GM23338 (cell line): ENCODE measurements at regions not wholly inside any gene's neighbourhood (a gene's known extent, or its start where the extent isn't known, plus 50 kb on each side); places are given as distances from the start of the nearest gene placed in this dataset.

Experiments
- ATAC-seq: fragments of 200-7000 bp; cut with Tn5 transposase; 3 replicates; pipeline ENCODE4 v1.9.1; 2020
- DNase-seq: peaks from one replicate; pipeline ENCODE4 v3.0.0-alpha.2; 2015; ENCODE audit warnings: low spot score
- H2AFZ ChIP-seq: fragments of 200-600 bp; sonication (generic); 2 replicates; pipeline ENCODE4 v1.8.0; 2016; ENCODE audit warnings: antibody characterized with exemption, mild to moderate bottlenecking, moderate library complexity
- H3F3A ChIP-seq: fragments of 200-600 bp; sonication (generic); replicated peaks from 2 replicates; pipeline ENCODE4 v1.8.0; 2017; ENCODE audit warnings: antibody characterized with exemption, mixed run types, low read depth
- H3K27ac ChIP-seq: fragments of 200-600 bp; sonication (generic); 2 replicates; pipeline ENCODE4 v1.6.1; 2016; ENCODE audit warnings: low read depth
- H3K27me3 ChIP-seq: fragments of 200-600 bp; sonication (generic); 2 replicates; pipeline ENCODE4 v1.8.0; 2016; ENCODE audit warnings: mild to moderate bottlenecking, mixed run types, moderate library complexity; ENCODE audit not compliant: insufficient read depth
- H3K36me3 ChIP-seq: fragments of 200-600 bp; sonication (generic); 2 replicates; pipeline ENCODE4 v1.8.0; 2016; ENCODE audit warnings: mild to moderate bottlenecking; ENCODE audit not compliant: insufficient read depth
- H3K4me1 ChIP-seq: fragments of 200-600 bp; sonication (generic); 2 replicates; pipeline ENCODE4 v1.8.0; 2016; ENCODE audit warnings: mild to moderate bottlenecking, moderate library complexity; ENCODE audit not compliant: insufficient read depth
- H3K4me2 ChIP-seq: fragments of 200-600 bp; sonication (generic); 2 replicates; pipeline ENCODE4 v1.7.1; 2017; ENCODE audit warnings: mixed run types
- H3K4me3 ChIP-seq: fragments of 200-600 bp; sonication (generic); 2 replicates; pipeline ENCODE4 v1.6.1; 2016; ENCODE audit warnings: mixed run types
- H3K79me2 ChIP-seq: fragments of 200-600 bp; sonication (generic); replicated peaks from 2 replicates; pipeline ENCODE4 v1.8.0; 2017; ENCODE audit warnings: mild to moderate bottlenecking; ENCODE audit not compliant: insufficient read depth
- H3K9me2 ChIP-seq: fragments of 200-600 bp; sonication (generic); 2 replicates; pipeline ENCODE4 v1.8.0; 2017; ENCODE audit not compliant: insufficient read depth
- H4K20me1 ChIP-seq: fragments of 200-600 bp; sonication (generic); replicated peaks from 2 replicates; pipeline ENCODE4 v1.8.0; 2017; ENCODE audit warnings: mild to moderate bottlenecking; ENCODE audit not compliant: insufficient read depth
- H3K27ac Mint-ChIP-seq: 2 replicates; pipeline ENCODE4 v1.8.0; 2020; ENCODE audit warnings: inconsistent platforms, mild to moderate bottlenecking, moderate library complexity, mixed read lengths
- H3K27me3 Mint-ChIP-seq: 3 replicates; pipeline ENCODE4 v1.8.0; 2022; ENCODE audit warnings: low read depth, mild to moderate bottlenecking, moderate library complexity, mixed read lengths, inconsistent platforms; ENCODE audit not compliant: insufficient read depth, poor library complexity
- H3K36me3 Mint-ChIP-seq: 3 replicates; pipeline ENCODE4 v1.8.0; 2021; ENCODE audit warnings: low read depth, mild to moderate bottlenecking, inconsistent platforms, moderate library complexity, mixed read lengths
- H3K4me1 Mint-ChIP-seq: 3 replicates; pipeline ENCODE4 v1.8.0; 2020; ENCODE audit warnings: mild to moderate bottlenecking, inconsistent platforms, mixed read lengths
- H3K4me3 Mint-ChIP-seq: 3 replicates; pipeline ENCODE4 v1.8.0; 2021; ENCODE audit warnings: moderate library complexity, mild to moderate bottlenecking, inconsistent platforms, mixed read lengths
- H3K9me3 Mint-ChIP-seq: 3 replicates; pipeline ENCODE4 v1.8.0; 2020; ENCODE audit warnings: moderate library complexity, mild to moderate bottlenecking, inconsistent platforms, mixed read lengths
- CTCF ChIP-seq, 2 experiments: fragments of 200-600 bp in 1 of 2; sonication (generic) in 1 of 2; conservative IDR thresholded peaks; 2 replicates each; pipeline versions ENCODE4 v1.5.1 to v1.6.1; 2016 to 2017; ENCODE audit warnings: antibody characterized with exemption in 2 of 2, low read depth in 2 of 2, mild to moderate bottlenecking in 2 of 2, moderate library complexity in 1 of 2
- ZNF462 ChIP-seq: fragments of 250-450 bp; sonication (Bioruptor Pico); IDR thresholded peaks from 2 replicates; pipeline ENCODE4 v1.5.0; 2020; ENCODE audit warnings: mild to moderate bottlenecking, moderate library complexity

- H2AFZ ChIP-seq = peak overlapping the region; percentile 99
- H3K4me3 ChIP-seq = peak overlapping the region; percentile 77
- ATAC-seq = peak; percentile 99
- no peak overlapping the region for H3K27ac Mint-ChIP-seq
- H3K4me3 Mint-ChIP-seq = peak overlapping the region; percentile 88
- no peaks in the 10 kb centered on the region for H3K9me3 Mint-ChIP-seq
- peaks cover 20% of the 10 kb centered on the region for H3K27me3 Mint-ChIP-seq
- DNase-seq = peak; percentile 76
- no peaks in the 10 kb centered on the region for H3K79me2 ChIP-seq
- peaks cover 41% of the 10 kb centered on the region for H3K27me3 ChIP-seq
- H3K4me1 Mint-ChIP-seq = peaks cover 10% of the 10 kb centered on the region
- no peaks in the 10 kb centered on the region for H3K9me2 ChIP-seq
- H3K36me3 Mint-ChIP-seq = no peaks in the 10 kb centered on the region; the same call in 2 of the 3 replicates
- peaks cover 9% of the 10 kb centered on the region; the same call in 1 of the 2 replicates for H3K4me1 ChIP-seq
- H3K27ac ChIP-seq = no peak overlapping the region
- H3F3A ChIP-seq = peaks cover 5% of the 10 kb centered on the region; the same call in 1 of the 2 replicates
- H3K4me2 ChIP-seq = peak overlapping the region; percentile 82
- TF ChIP-seq ZNF462 = no peak
- TF ChIP-seq CTCF (conservative IDR thresholded peaks at IDR 0.05; ENCODE audit: low read depth in 2 of 2) = peak in 1 of 2 experiments; percentile 6; a peak in 1 of 4 replicates
- no peaks in the 10 kb centered on the region for H3K36me3 ChIP-seq
- no peaks in the 10 kb centered on the region for H4K20me1 ChIP-seq
These were observed 95.2 kb upstream of the HMGA2 start for GRCh38 chr12:65728848-65729793.
